GM12878 (cell line): ENCODE measurements at regions not wholly inside any gene's neighbourhood (a gene's known extent, or its start where the extent isn't known, plus 50 kb on each side); places are given as distances from the start of the nearest gene placed in this dataset.

Experiments
- ATAC-seq: fragments of 200-7000 bp; cut with Tn5 transposase; 3 replicates; pipeline ENCODE4 v1.9.1; 2020; ENCODE audit warnings: mild to moderate bottlenecking, moderate library complexity
- BruUV-seq: library from RNA; stranded (reverse); fragments of 400-500 nt; replicated peaks from 2 replicates; lab custom pipeline; 2021; lab: Mats Ljungman, UMichigan
- CTCF ChIA-PET: fragments of 300-600 bp; sonication (Branson Sonifier 250); formaldehyde crosslinking; extraction: SDS; loops from one replicate; lab custom pipeline; 2021; ENCODE audit warnings: inconsistent platforms; lab: Yijun Ruan, JAX
- POLR2A ChIA-PET: fragments of 350-600 bp; formaldehyde crosslinking; extraction: SDS; loops from one replicate; lab custom pipeline; 2021; ENCODE audit warnings: inconsistent platforms; lab: Charles Lee
- RAD21 ChIA-PET: fragments of 300-600 bp; sonication (Branson Sonifier 250); formaldehyde crosslinking; loops from one replicate; lab custom pipeline; 2023; ENCODE audit warnings: antibody characterized with exemption; ENCODE audit not compliant: unreplicated experiment; lab: Charles Lee
- SMC1A ChIA-PET: fragments of 300-600 bp; sonication (Branson Sonifier 250); formaldehyde crosslinking; loops from one replicate; lab custom pipeline; 2023; ENCODE audit not compliant: unreplicated experiment, uncharacterized antibody; lab: Charles Lee
- DNase-seq: peaks from one replicate; pipeline ENCODE4 v3.0.0-alpha.2; 2011; ENCODE audit warnings: low read depth, low spot score
- FAIRE-seq: peaks from 3 replicates; lab custom pipeline; 2011; peaks lifted over from hg19 to GRCh38; lab: Jason Lieb, UNC
- H2AFZ ChIP-seq: 2 replicates; pipeline ENCODE4 v1.6.0; 2011; ENCODE audit warnings: low read depth, low read length, control low read depth; ENCODE audit not compliant: control insufficient read depth
- H3K27ac ChIP-seq: 2 replicates; pipeline ENCODE4 v1.5.1; 2011; ENCODE audit warnings: control low read depth; ENCODE audit not compliant: control insufficient read depth, insufficient read depth
- H3K27me3 ChIP-seq, 2 experiments: replicated peaks in 1 of 2; 2 replicates each; pipeline versions ENCODE4 v1.6.0 to v1.6.1; 2011; ENCODE audit warnings: low read length in 1 of 2; ENCODE audit not compliant: control insufficient read depth in 2 of 2, insufficient read depth in 2 of 2
- H3K36me3 ChIP-seq, 2 experiments: 2 replicates each; pipeline ENCODE4 v1.5.1; 2011; ENCODE audit warnings: low read length in 1 of 2; ENCODE audit not compliant: control insufficient read depth in 2 of 2, insufficient read depth in 2 of 2
- H3K4me1 ChIP-seq: 2 replicates; pipeline ENCODE4 v1.6.1; 2011; ENCODE audit warnings: mild to moderate bottlenecking, low read length, moderate library complexity, mixed read lengths; ENCODE audit not compliant: control insufficient read depth, insufficient read depth
- H3K4me2 ChIP-seq: 2 replicates; pipeline ENCODE4 v1.6.0; 2011; ENCODE audit warnings: control low read depth; ENCODE audit not compliant: control insufficient read depth, insufficient read depth
- H3K4me3 ChIP-seq: fragments of 200-600 bp; sonication (generic); 2 replicates; pipeline ENCODE4 v1.5.1; 2016
- H3K79me2 ChIP-seq: 2 replicates; pipeline ENCODE4 v1.6.0; 2011; ENCODE audit warnings: low read length; ENCODE audit not compliant: control insufficient read depth, insufficient read depth
- H3K9ac ChIP-seq: 2 replicates; pipeline ENCODE4 v1.8.0; 2011; ENCODE audit warnings: low read length, control low read depth, mixed read lengths; ENCODE audit not compliant: control insufficient read depth, insufficient read depth
- H3K9me3 ChIP-seq: replicated peaks from 3 replicates; pipeline ENCODE4 v1.5.1; 2011; ENCODE audit warnings: mild to moderate bottlenecking, low read length; ENCODE audit not compliant: control insufficient read depth, insufficient read depth
- H4K20me1 ChIP-seq: 2 replicates; pipeline ENCODE4 v1.6.0; 2011; ENCODE audit not compliant: control insufficient read depth, insufficient read depth
- BHLHE40 ChIP-seq, 2 experiments: fragments of 450-650 bp in 1 of 2; IDR thresholded peaks; 2 replicates each; pipeline ENCODE4 v1.6.1; 2011 to 2017; ENCODE audit warnings: low read depth in 2 of 2, borderline replicate concordance in 1 of 2, improper control_type of control experiment in 1 of 2, low read length in 1 of 2, mild to moderate bottlenecking in 1 of 2
- BRCA1 ChIP-seq: IDR thresholded peaks from 2 replicates; pipeline ENCODE4 v1.6.1; 2011; ENCODE audit warnings: low read depth, low read length, improper control_type of control experiment
- EZH2 ChIP-seq: IDR thresholded peaks from 2 replicates; pipeline ENCODE4 v1.6.1; 2012; ENCODE audit warnings: low read depth, mild to moderate bottlenecking, control low read depth, inconsistent platforms, low read length, borderline replicate concordance; ENCODE audit not compliant: control insufficient read depth
- LARP7 ChIP-seq: fragments of 450-650 bp; IDR thresholded peaks from 2 replicates; pipeline ENCODE4 v1.6.1; 2017; ENCODE audit warnings: mild to moderate bottlenecking
- MEF2A ChIP-seq: IDR thresholded peaks from 2 replicates; pipeline ENCODE4 v1.6.1; 2011; ENCODE audit warnings: low read depth, mild to moderate bottlenecking, low read length, moderate library complexity; ENCODE audit not compliant: insufficient read depth
- PML ChIP-seq: IDR thresholded peaks from 2 replicates; pipeline ENCODE4 v1.6.1; 2012; ENCODE audit warnings: low read length, inconsistent platforms
- RAD21 ChIP-seq: IDR thresholded peaks from 2 replicates; pipeline ENCODE4 v1.6.1; 2011; ENCODE audit warnings: mild to moderate bottlenecking, low read depth, low read length, moderate library complexity; ENCODE audit not compliant: insufficient read depth
- SMC3 ChIP-seq: IDR thresholded peaks from 2 replicates; pipeline ENCODE4 v1.6.1; 2011; ENCODE audit warnings: low read length, improper control_type of control experiment, borderline replicate concordance
- SP1 ChIP-seq: IDR thresholded peaks from one replicate; pipeline ENCODE4 v1.6.1; 2011; ENCODE audit warnings: low read depth, low read length
- SREBF2 ChIP-seq: IDR thresholded peaks from 2 replicates; pipeline ENCODE4 v1.6.1; 2012; ENCODE audit warnings: mild to moderate bottlenecking, low read length
- TAF1 ChIP-seq: IDR thresholded peaks from 2 replicates; pipeline ENCODE4 v1.6.1; 2011; ENCODE audit warnings: mild to moderate bottlenecking, low read depth, low read length, borderline replicate concordance
- TCF12 ChIP-seq: IDR thresholded peaks from 2 replicates; pipeline ENCODE4 v1.6.1; 2011; ENCODE audit warnings: low read depth, mild to moderate bottlenecking, low read length
- YBX1 ChIP-seq: fragments of 450-650 bp; IDR thresholded peaks from 2 replicates; pipeline ENCODE4 v1.6.1; 2016; ENCODE audit warnings: antibody characterized with exemption
- ZBTB4 ChIP-seq: fragments of 450-650 bp; formaldehyde crosslinking; IDR thresholded peaks from 2 replicates; pipeline ENCODE4 v1.4.0; 2022; ENCODE audit warnings: mild to moderate bottlenecking, moderate library complexity
- ZSCAN29 ChIP-seq: fragments of 450-650 bp; IDR thresholded peaks from 2 replicates; pipeline ENCODE4 v1.6.1; 2017; ENCODE audit warnings: mild to moderate bottlenecking, moderate library complexity
- WGBS: methylation state at CpG from one replicate; pipeline ENCODE4 v1.1.6; 2016; ENCODE audit warnings: low lambda C conversion rate; ENCODE audit not compliant: insufficient replicate concordance, insufficient coverage; ENCODE audit errors: missing lambda C conversion rate; 5-methylcytosine and 5-hydroxymethylcytosine counted together
- in situ Hi-C: fragments of 300-500 bp; cut with MboI; formaldehyde crosslinking; loops from 9 replicates; pipeline ENCODE4 v1.14.3; 2018; ENCODE audit warnings: mixed read lengths
- intact Hi-C: fragments of 100-400 bp; cut with micrococcal nuclease; formaldehyde crosslinking; loops from one replicate; pipeline ENCODE4 v1.14.2; 2022; ENCODE audit not compliant: unreplicated experiment

GRCh38 chr6:133156689-133157088, 84.5 kb upstream of the EYA4 start:
- TF ChIP-seq PML, result no peak
- no peak for TF ChIP-seq TCF12
- no peak for TF ChIP-seq BHLHE40 (IDR thresholded peaks at IDR 0.05; ENCODE audit: borderline replicate concordance in 1 of 2, low read depth in 2 of 2, low read length in 1 of 2)
- TF ChIP-seq SP1, result no peak
- no peak for TF ChIP-seq EZH2
- no peak for TF ChIP-seq BRCA1
- TF ChIP-seq SMC3, result no peak
- no peak for TF ChIP-seq MEF2A
- no peak for TF ChIP-seq RAD21
- no peak for TF ChIP-seq SREBF2

GRCh38 chr6:133157995-133158394, 83.2 kb upstream of the EYA4 start:
- FAIRE-seq (no peak), DNase-seq (no peak), ATAC-seq (no peak)
- H3K9ac ChIP-seq, result no peak overlapping the region
- H3K9me3 ChIP-seq, result no peaks in the 10 kb centered on the region
- no peaks in the 10 kb centered on the region for H3K27me3 ChIP-seq
- H3K27ac ChIP-seq, result no peak overlapping the region
- no peaks in the 10 kb centered on the region for H3K79me2 ChIP-seq
- ChIA-PET POLR2A (no interaction called here), CTCF (no interaction called here), SMC1A (no interaction called here), RAD21 (no interaction called here)
- no peaks in the 10 kb centered on the region for H3K36me3 ChIP-seq
- H2AFZ ChIP-seq, result no peak overlapping the region
- intact Hi-C loops, result no loop called here
- no peaks in the 10 kb centered on the region for H4K20me1 ChIP-seq
- BruUV-seq, result no TSS peak
- WGBS, result 68% methylated on average over 2 of the region's 2 CpGs
- no peaks in the 10 kb centered on the region for H3K4me1 ChIP-seq
- no peak overlapping the region for H3K4me3 ChIP-seq
- no peak overlapping the region for H3K4me2 ChIP-seq
- in situ Hi-C loops, result no loop called here
- TF ChIP-seq ZSCAN29 (no peak), ZBTB4 (no peak), YBX1 (no peak), TAF1 (no peak), SREBF2 (no peak), LARP7 (no peak)

More at GRCh38 chr6:133156689-133157088, 84.5 kb upstream of the EYA4 start:
- in situ Hi-C loops (no loop called here), intact Hi-C loops (no loop called here)
- H3K27ac ChIP-seq, result no peak overlapping the region
- ATAC-seq (no peak), FAIRE-seq (no peak), DNase-seq (no peak)
- no peaks in the 10 kb centered on the region for H3K9me3 ChIP-seq
- H3K27me3 ChIP-seq, result no peaks in the 10 kb centered on the region
- H4K20me1 ChIP-seq, result no peaks in the 10 kb centered on the region
- H3K4me1 ChIP-seq, result no peaks in the 10 kb centered on the region
- H2AFZ ChIP-seq, result no peak overlapping the region
- SMC1A ChIA-PET, result no interaction called here
- H3K79me2 ChIP-seq, result no peaks in the 10 kb centered on the region
- POLR2A ChIA-PET, result no interaction called here
- CTCF ChIA-PET, result no interaction called here
- RAD21 ChIA-PET, result no interaction called here
- H3K36me3 ChIP-seq, result no peaks in the 10 kb centered on the region
- no TSS peak for BruUV-seq
- H3K4me2 ChIP-seq, result no peak overlapping the region
- 7% methylated on average over 1 of the region's 1 CpG for WGBS
- H3K9ac ChIP-seq, result no peak overlapping the region
- no peak overlapping the region for H3K4me3 ChIP-seq
